ENCODE measurements at regions not wholly inside any gene's neighbourhood (a gene's known extent, or its start where the extent isn't known, plus 50 kb on each side); places are given as distances from the start of the nearest gene placed in this dataset.

DNA sequence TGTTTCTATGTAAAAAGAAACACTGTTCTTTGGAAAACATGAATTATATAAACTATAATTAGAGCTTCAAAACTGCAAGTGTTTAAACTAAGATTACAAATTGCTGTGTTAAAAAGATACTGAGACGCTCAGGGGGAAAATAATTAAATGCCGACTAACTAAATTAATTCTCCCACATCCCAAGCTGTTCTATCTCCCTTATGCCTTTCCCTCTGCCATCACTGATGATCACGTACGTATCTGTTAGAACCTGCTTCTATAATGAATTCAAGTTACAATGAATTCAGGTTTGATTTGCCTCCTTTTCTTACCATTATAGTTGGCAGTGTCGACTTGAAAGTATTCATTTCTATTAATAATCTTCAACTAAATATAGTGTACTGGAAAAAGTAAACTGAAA is 349.9 kb upstream of the CDH6 start:
- no peaks in the 10 kb centered on the region for H4K20me1 ChIP-seq (replicated peaks in 1 of 2; ENCODE audit: control insufficient read depth in 1 of 2, insufficient read depth in 2 of 2, low read length in 2 of 2)
- H3K4me3 ChIP-seq (ENCODE audit: extremely low read depth in 1 of 4, insufficient read depth in 2 of 4, low read depth in 3 of 4, low read length in 4 of 4) = no peak overlapping the region
- H3K14ac ChIP-seq (ENCODE audit: insufficient read length) = no peak overlapping the region
- no peak overlapping the region for H3K27ac ChIP-seq (ENCODE audit: low read depth, low read length)
- H2BK5ac ChIP-seq (ENCODE audit: low read depth, low read length) = no peak overlapping the region
- H2BK120ac ChIP-seq (replicated peaks; ENCODE audit: low read depth, low read length) = no peak overlapping the region
- no peak overlapping the region for H2AFZ ChIP-seq (ENCODE audit: low read length)
- DNase-seq (ENCODE audit: low read depth in 1 of 2, low spot score in 2 of 2) (no peak), FAIRE-seq (no peak)
- H3K4ac ChIP-seq (replicated peaks; ENCODE audit: insufficient read length, low read depth, low read length) = no peak overlapping the region
- no peak overlapping the region for H3K4me2 ChIP-seq (ENCODE audit: insufficient read depth in 1 of 2, low read depth in 2 of 2, low read length in 2 of 2)
- no peak overlapping the region for H4K5ac ChIP-seq (ENCODE audit: insufficient read length, low read depth, low read length)
- H3K9ac ChIP-seq (replicated peaks in 1 of 4; ENCODE audit: extremely low read depth in 1 of 4, low read depth in 3 of 4, low read length in 3 of 4) = no peak overlapping the region
- H3K79me1 ChIP-seq (ENCODE audit: low read depth, low read length) = no peaks in the 10 kb centered on the region
- H3K9me3 ChIP-seq (ENCODE audit: insufficient read depth in 2 of 2, low read depth in 1 of 2, low read length in 1 of 2) = no peaks in the 10 kb centered on the region
- no peak overlapping the region for H2AK5ac ChIP-seq (ENCODE audit: low read depth, low read length)
- H3K23me2 ChIP-seq (ENCODE audit: low read depth, low read length) = no peaks in the 10 kb centered on the region
- H3K36me3 ChIP-seq (ENCODE audit: control insufficient read depth in 2 of 4, insufficient read depth in 4 of 4, low read length in 3 of 4) = no peaks in the 10 kb centered on the region
- H3K4me1 ChIP-seq (replicated peaks in 1 of 4; ENCODE audit: control insufficient read depth in 3 of 4, insufficient read depth in 4 of 4, low read length in 3 of 4) = no peaks in the 10 kb centered on the region
- 89% methylated on average over 5 of the region's 5 CpGs; no CpG with 5 or more reads in 1 of the 2 experiments for WGBS, 2 experiments (ENCODE audit: extremely low coverage in 1 of 2, insufficient coverage in 1 of 2, insufficient read length in 1 of 2, insufficient replicate concordance in 2 of 2, low coverage in 1 of 2, low lambda C conversion rate in 2 of 2, missing lambda C conversion rate in 1 of 2)
- no peak overlapping the region for H2BK15ac ChIP-seq (ENCODE audit: low read length)
- H4K8ac ChIP-seq (ENCODE audit: extremely low read depth, insufficient read depth, low read length) = no peak overlapping the region
- no peak overlapping the region for H3K23ac ChIP-seq (ENCODE audit: insufficient read length)
- no peak overlapping the region for H2BK20ac ChIP-seq (ENCODE audit: low read length)
- ChIA-PET CTCF (ENCODE audit: partially characterized antibody) (interaction anchor here (1.3 kb wide), 1 partner anchor 10 kb away, joined by 3 read pairs; no protein-coding TSS in a partner anchor), POLR2A (ENCODE audit: partially characterized antibody) (no interaction called here)
- H4K91ac ChIP-seq (replicated peaks; ENCODE audit: insufficient read length, low read length) = no peak overlapping the region
- no peak overlapping the region for H3K18ac ChIP-seq (ENCODE audit: extremely low read depth, low read length)
- H2BK12ac ChIP-seq (ENCODE audit: low read depth, low read length) = no peak overlapping the region
- no peaks in the 10 kb centered on the region for H3K27me3 ChIP-seq (replicated peaks in 1 of 4; ENCODE audit: control insufficient read depth in 3 of 4, extremely low read depth in 1 of 4, insufficient read depth in 3 of 4, low read length in 3 of 4)
- H3K79me2 ChIP-seq (ENCODE audit: control insufficient read depth in 1 of 2, insufficient read depth in 2 of 2, low read length in 2 of 2) = no peaks in the 10 kb centered on the region
- no peak overlapping the region for H3K56ac ChIP-seq (replicated peaks; ENCODE audit: insufficient read length, low read depth, low read length)
- no peak for TF ChIP-seq RAD21 (IDR thresholded peaks at IDR 0.05 in 1 of 2, conservative IDR thresholded peaks at IDR 0.05 in 1 of 2; ENCODE audit: low read depth in 2 of 2, low read length in 2 of 2)
- no peak for TF ChIP-seq SAP30 (IDR thresholded peaks at IDR 0.05; ENCODE audit: insufficient read depth, insufficient replicate concordance, low read length)
- TF ChIP-seq HDAC2 (IDR thresholded peaks at IDR 0.05; ENCODE audit: borderline replicate concordance in 1 of 2, low read depth in 2 of 2, low read length in 2 of 2) = no peak

Measured in H1 (cell line).